T-helper 1 cell treated with Interleukin-12 subunit alpha and Interleukin-12 subunit beta and Interleukin-4 antibody, amounts not matched to agents 30 μg/mL and 1 μg/mL, for 36 hours (primary cell): ENCODE measurements at regions not wholly inside any gene's neighbourhood (a gene's known extent, or its start where the extent isn't known, plus 50 kb on each side); places are given as distances from the start of the nearest gene placed in this dataset.

Experiments
- H3K27ac Mint-ChIP-seq: one replicate; pipeline ENCODE4 v1.8.0; 2021; ENCODE audit warnings: mild to moderate bottlenecking, mixed read lengths
- H3K27me3 Mint-ChIP-seq: one replicate; pipeline ENCODE4 v1.8.0; 2021; ENCODE audit warnings: low read depth, mixed read lengths
- H3K36me3 Mint-ChIP-seq: one replicate; pipeline ENCODE4 v1.8.0; 2021; ENCODE audit warnings: low read depth, mixed read lengths
- H3K4me1 Mint-ChIP-seq: one replicate; pipeline ENCODE4 v1.8.0; 2021; ENCODE audit warnings: low read depth, mixed read lengths
- H3K4me3 Mint-ChIP-seq: one replicate; pipeline ENCODE4 v1.8.0; 2021; ENCODE audit warnings: mild to moderate bottlenecking, moderate library complexity, mixed read lengths
- H3K9me3 Mint-ChIP-seq: one replicate; pipeline ENCODE4 v1.8.0; 2021; ENCODE audit warnings: mixed read lengths

DNA sequence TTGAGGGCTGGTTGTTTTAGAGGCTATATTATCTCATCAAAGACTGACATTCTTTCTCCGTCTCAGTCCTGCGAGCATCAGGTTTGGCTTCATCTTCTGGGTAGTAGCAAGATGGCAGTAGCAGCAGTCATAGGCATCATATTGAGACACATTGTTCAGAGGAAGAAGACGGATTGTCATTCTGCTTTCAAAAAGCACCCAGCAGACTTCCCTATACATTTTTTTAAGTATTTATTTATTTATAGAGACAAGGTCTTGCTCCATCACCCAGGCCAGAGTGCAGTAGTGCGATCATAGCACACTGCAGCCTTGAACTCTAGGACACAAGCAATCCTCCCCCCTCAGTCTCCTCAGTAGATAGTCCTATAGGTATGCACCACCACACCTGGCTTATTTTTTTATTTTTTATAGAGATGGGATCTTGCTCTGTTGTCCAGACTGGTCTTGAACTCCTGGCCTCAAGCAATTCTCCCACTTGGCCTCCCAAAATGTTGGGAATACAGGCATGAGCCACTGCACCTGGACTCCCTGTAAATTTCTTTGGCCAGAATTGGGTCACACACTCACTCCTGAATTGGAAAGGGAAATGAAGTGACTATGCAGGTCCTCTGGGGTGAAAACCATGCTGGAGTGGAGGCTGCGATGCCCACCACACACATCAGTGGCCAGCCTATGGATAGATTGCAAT is 125.4 kb downstream of the SLC38A6 start:
- peaks cover 6% of the 10 kb centered on the region for H3K36me3 Mint-ChIP-seq
- no peaks in the 10 kb centered on the region for H3K27me3 Mint-ChIP-seq
- peaks cover 15% of the 10 kb centered on the region for H3K9me3 Mint-ChIP-seq

DNA sequence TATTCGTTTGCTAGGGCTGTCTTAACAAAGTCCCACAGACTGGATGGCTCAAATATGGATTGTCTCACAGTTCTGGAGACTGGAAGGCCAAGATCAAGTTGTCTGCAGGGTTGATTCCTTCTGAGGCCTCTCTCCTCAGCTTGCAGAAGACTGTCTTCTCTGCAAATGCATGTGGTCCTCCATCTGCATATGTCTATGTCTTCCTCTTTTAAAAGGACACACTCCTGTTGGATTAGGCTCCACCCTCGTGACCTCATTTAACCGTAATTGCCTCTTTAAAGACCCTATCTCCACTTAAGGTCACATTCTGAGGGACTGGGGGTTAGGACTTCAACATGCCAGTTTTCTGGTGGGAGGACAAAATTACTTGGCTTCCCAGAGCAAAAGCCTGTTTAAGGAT is 123.3 kb downstream of the SLC38A6 start:
- H3K36me3 Mint-ChIP-seq: peaks cover 3% of the 10 kb centered on the region
- no peak overlapping the region for H3K4me3 Mint-ChIP-seq
- peak overlapping the region; percentile 86 for H3K27ac Mint-ChIP-seq
- peaks cover 27% of the 10 kb centered on the region for H3K4me1 Mint-ChIP-seq
- H3K27me3 Mint-ChIP-seq: no peaks in the 10 kb centered on the region
- H3K9me3 Mint-ChIP-seq: peaks cover 25% of the 10 kb centered on the region

More for the DNA sequence above, 125.4 kb downstream of the SLC38A6 start:
- Mint-ChIP-seq H3K27ac (no peak overlapping the region), H3K4me1 (peaks cover 31% of the 10 kb centered on the region), H3K4me3 (no peak overlapping the region)

DNA sequence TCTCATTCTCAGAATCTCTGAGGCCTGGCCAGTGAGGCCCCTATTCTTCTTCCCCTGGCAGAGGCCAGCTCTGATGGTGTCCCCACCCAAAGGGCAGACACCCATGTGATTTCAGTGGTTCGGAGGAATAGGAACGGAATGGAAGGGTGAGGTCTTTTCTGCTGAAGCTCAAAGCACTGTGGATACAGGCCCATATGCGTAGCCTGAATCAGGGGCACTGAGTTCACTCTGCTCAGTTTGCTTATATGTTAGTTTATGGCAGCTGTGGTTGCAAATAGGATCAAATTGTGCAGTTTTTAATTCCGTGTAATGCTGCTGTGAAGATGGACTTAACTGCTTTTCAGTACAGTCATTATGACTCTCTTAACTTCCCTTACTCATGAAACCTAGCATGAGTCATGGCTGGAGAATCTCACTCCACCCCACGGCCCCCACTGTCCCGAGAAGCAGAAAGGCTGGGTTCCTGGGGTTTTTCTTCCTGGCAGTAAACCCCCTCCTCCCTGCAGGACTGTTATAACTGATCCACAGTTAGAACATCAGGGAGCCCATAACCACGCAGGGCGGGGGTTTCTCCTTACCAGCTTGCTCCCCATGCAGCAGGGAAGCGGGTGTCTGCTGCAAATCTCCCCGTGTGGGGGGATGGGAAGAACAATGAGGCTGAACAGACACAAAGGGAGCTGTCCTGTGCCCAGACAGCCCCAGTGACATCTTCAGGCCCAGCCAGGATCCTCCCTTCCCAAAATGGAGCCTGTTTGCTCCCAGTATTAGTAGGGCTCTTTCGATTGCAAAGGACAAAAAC is 122.7 kb downstream of the SLC38A6 start:
- Mint-ChIP-seq H3K9me3 (peaks cover 31% of the 10 kb centered on the region), H3K27ac (peak overlapping the region; percentile 86), H3K27me3 (no peaks in the 10 kb centered on the region), H3K4me3 (no peak overlapping the region), H3K36me3 (peaks cover 3% of the 10 kb centered on the region), H3K4me1 (peaks cover 27% of the 10 kb centered on the region)

DNA sequence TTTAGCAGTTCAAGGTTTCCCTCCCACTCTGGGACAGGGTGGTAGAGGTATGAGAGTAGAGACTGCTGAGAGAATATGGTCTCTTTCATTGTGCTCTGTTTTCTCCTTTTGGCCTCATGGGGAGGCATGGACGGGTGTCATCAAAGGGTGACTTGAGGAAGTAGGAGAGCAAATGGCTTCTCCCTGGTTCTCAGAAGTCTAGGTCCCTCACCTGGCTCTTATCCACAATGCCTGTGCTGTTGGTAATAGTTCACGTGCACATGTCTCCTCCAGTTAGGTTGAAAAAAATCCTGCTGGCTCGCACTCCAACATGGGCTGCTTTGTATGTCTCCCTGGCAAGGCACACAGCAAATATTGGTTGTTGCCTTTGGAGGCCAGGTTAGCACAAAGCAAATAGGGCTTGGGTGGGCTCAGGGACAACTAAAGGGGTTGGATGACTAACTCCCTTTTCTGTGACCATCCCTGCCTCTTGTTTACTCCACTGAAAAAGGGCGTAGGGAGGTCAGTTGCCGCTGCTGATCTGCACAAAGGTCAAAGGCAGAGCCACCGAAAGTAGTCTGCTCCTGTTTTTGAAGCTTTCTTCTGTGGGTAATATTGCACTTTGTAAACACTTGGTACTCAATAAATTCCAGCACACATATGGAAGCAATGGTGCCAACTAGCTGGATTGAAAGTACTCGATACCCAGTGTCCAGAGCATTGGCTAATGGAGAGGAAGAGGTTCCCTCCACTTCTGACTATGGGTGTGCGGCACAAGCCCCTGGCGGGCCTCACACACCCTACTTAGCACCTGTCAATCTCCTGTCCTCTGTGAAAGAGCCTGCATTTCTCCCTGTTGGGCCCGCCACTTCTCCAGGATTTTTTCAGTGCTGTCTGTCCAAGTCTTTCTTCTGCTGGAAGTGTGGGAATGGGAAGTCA is 121.8 kb downstream of the SLC38A6 start:
- Mint-ChIP-seq H3K36me3 (peaks cover 3% of the 10 kb centered on the region), H3K4me3 (no peak overlapping the region), H3K27ac (peak overlapping the region; percentile 86), H3K9me3 (peaks cover 31% of the 10 kb centered on the region), H3K4me1 (peaks cover 26% of the 10 kb centered on the region), H3K27me3 (no peaks in the 10 kb centered on the region)
